ENCODE measurements at regions not wholly inside any gene's neighbourhood (a gene's known extent, or its start where the extent isn't known, plus 50 kb on each side); places are given as distances from the start of the nearest gene placed in this dataset.
"Not testable (repeated sequence)": the region's sequence is repeated elsewhere in the genome, so short reads cannot be mapped to it uniquely, and the experiment has no call there.

- Mint-ChIP-seq H3K27ac (ENCODE audit: unreplicated experiment) (no peak overlapping the region), H3K27me3 (ENCODE audit: low read depth) (no peaks in the 10 kb centered on the region), H3K9me3 (ENCODE audit: low read depth) (peaks cover 7% of the 10 kb centered on the region), H3K36me3 (ENCODE audit: low read depth) (peaks cover 10% of the 10 kb centered on the region), H3K4me3 (ENCODE audit: unreplicated experiment) (no peak overlapping the region), H3K4me1 (ENCODE audit: low read depth) (peaks cover 14% of the 10 kb centered on the region)
- DNase-seq (ENCODE audit: low spot score): no peak
- TF ChIP-seq, protein P1, sequence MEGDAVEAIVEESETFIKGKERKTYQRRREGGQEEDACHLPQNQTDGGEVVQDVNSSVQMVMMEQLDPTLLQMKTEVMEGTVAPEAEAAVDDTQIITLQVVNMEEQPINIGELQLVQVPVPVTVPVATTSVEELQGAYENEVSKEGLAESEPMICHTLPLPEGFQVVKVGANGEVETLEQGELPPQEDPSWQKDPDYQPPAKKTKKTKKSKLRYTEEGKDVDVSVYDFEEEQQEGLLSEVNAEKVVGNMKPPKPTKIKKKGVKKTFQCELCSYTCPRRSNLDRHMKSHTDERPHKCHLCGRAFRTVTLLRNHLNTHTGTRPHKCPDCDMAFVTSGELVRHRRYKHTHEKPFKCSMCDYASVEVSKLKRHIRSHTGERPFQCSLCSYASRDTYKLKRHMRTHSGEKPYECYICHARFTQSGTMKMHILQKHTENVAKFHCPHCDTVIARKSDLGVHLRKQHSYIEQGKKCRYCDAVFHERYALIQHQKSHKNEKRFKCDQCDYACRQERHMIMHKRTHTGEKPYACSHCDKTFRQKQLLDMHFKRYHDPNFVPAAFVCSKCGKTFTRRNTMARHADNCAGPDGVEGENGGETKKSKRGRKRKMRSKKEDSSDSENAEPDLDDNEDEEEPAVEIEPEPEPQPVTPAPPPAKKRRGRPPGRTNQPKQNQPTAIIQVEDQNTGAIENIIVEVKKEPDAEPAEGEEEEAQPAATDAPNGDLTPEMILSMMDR (IDR thresholded peaks at IDR 0.05): no peak
Measured at GRCh38 chr15:62649793-62650420, 392.6 kb upstream of the TPM1 start.

GRCh38 chr15:62653122-62653521 lies 389.4 kb upstream of the TPM1 start:
- Mint-ChIP-seq H3K27me3 (ENCODE audit: low read depth) (no peaks in the 10 kb centered on the region), H3K9me3 (ENCODE audit: low read depth) (peaks cover 8% of the 10 kb centered on the region), H3K36me3 (ENCODE audit: low read depth) (peaks cover 21% of the 10 kb centered on the region), H3K4me1 (ENCODE audit: low read depth) (peaks cover 8% of the 10 kb centered on the region), H3K27ac (ENCODE audit: unreplicated experiment) (no peak overlapping the region), H3K4me3 (ENCODE audit: unreplicated experiment) (no peak overlapping the region)
- DNase-seq (ENCODE audit: low spot score): no peak
- TF ChIP-seq, protein P1 (IDR thresholded peaks at IDR 0.05): no peak

- TF ChIP-seq, protein P1 (IDR thresholded peaks at IDR 0.05): no peak
- no peaks in the 10 kb centered on the region for H3K27me3 Mint-ChIP-seq (ENCODE audit: low read depth)
- no peak for DNase-seq (ENCODE audit: low spot score)
- peaks cover 21% of the 10 kb centered on the region for H3K36me3 Mint-ChIP-seq (ENCODE audit: low read depth)
- no peak overlapping the region for H3K4me3 Mint-ChIP-seq (ENCODE audit: unreplicated experiment)
- no peaks in the 10 kb centered on the region for H3K4me1 Mint-ChIP-seq (ENCODE audit: low read depth)
- H3K27ac Mint-ChIP-seq (ENCODE audit: unreplicated experiment): no peak overlapping the region
- peaks cover 8% of the 10 kb centered on the region for H3K9me3 Mint-ChIP-seq (ENCODE audit: low read depth)
Measured at GRCh38 chr15:62656071-62656470, 386.5 kb upstream of the TPM1 start.

DNA sequence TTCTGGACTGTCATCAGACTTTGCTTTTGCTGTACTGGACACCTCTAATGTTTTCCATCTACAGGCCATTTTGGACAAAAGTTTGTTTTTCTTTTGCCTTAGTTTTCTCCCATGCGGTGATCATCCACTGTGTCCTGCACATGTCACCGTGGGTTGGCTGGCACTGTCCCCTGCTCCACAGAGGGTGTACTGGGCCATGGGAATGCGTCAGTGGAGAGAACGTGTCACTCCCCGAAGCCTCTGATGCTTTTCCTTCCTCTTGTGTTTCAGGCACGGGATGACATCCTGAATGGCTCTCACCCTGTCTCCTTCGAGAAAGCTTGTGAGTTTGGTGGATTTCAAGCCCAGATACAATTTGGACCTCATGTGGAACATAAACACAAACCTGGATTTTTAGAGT lies 385.0 kb upstream of the TPM1 start:
- H3K9me3 Mint-ChIP-seq (ENCODE audit: low read depth); H3K27me3 Mint-ChIP-seq (ENCODE audit: low read depth); DNase-seq (ENCODE audit: low spot score); H3K4me3 Mint-ChIP-seq (ENCODE audit: unreplicated experiment); H3K4me1 Mint-ChIP-seq (ENCODE audit: low read depth); H3K27ac Mint-ChIP-seq (ENCODE audit: unreplicated experiment): not testable (repeated sequence)
- H3K36me3 Mint-ChIP-seq (ENCODE audit: low read depth): peaks cover 20% of the 10 kb centered on the region

DNA sequence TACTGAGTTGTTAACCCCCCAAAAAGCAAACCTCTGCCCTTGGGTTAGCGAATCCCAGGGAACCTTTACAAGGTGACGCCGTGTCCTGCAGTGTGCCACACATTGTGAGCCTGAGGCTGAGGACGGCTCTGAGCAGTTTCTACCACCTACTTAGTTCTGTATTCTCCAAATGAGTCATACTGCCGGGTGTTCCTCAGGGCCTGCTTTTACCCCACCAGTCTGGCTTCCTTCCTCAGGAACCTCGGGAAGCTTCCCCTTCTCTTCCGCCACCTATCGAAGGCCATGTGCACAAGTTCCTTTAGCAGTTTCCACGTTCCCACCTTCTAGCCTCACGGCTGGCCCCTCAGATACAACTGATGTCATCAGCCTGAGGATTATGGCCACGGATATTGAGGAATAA lies 384.0 kb upstream of the TPM1 start:
- no peak overlapping the region for H3K27ac Mint-ChIP-seq (ENCODE audit: unreplicated experiment)
- H3K36me3 Mint-ChIP-seq (ENCODE audit: low read depth): peaks cover 17% of the 10 kb centered on the region
- H3K4me3 Mint-ChIP-seq (ENCODE audit: unreplicated experiment): no peak overlapping the region

More for the DNA sequence above, 384.0 kb upstream of the TPM1 start:
- DNase-seq (ENCODE audit: low spot score): no peak
- Mint-ChIP-seq H3K4me1 (ENCODE audit: low read depth) (no peaks in the 10 kb centered on the region), H3K9me3 (ENCODE audit: low read depth) (peaks cover 8% of the 10 kb centered on the region), H3K27me3 (ENCODE audit: low read depth) (no peaks in the 10 kb centered on the region)
- TF ChIP-seq, protein P1 (IDR thresholded peaks at IDR 0.05): no peak

Measured in chondrocyte (in vitro differentiated cells).